Brain microvascular endothelial cell (primary cell): ENCODE measurements at regions not wholly inside any gene's neighbourhood (a gene's known extent, or its start where the extent isn't known, plus 50 kb on each side); places are given as distances from the start of the nearest gene placed in this dataset.
A peak's percentile ranks its signal among the peaks of the same experiment; 100 is the strongest.

Source experiments
- DNase-seq: peaks from one replicate; pipeline ENCODE4 v3.0.0-alpha.2; 2020
- H3K27ac ChIP-seq: fragments of 250-450 bp; sonication (Bioruptor Pico); 2 replicates; pipeline ENCODE4 v1.5.1; 2020; ENCODE audit warnings: mild to moderate bottlenecking, moderate library complexity
- H3K27me3 ChIP-seq: fragments of 250-450 bp; sonication (Bioruptor Pico); replicated peaks from 2 replicates; pipeline ENCODE4 v1.5.1; 2020; ENCODE audit warnings: mild to moderate bottlenecking
- H3K36me3 ChIP-seq: fragments of 250-450 bp; sonication (Bioruptor Pico); replicated peaks from 2 replicates; pipeline ENCODE4 v1.5.1; 2020; ENCODE audit warnings: mild to moderate bottlenecking
- H3K4me3 ChIP-seq: 2 replicates; pipeline ENCODE4 v1.5.1; 2011; ENCODE audit warnings: low read depth, mild to moderate bottlenecking, control low read depth, low read length, moderate library complexity
- CTCF ChIP-seq: IDR thresholded peaks from 2 replicates; pipeline ENCODE4 v1.5.1; 2011; ENCODE audit warnings: low read depth, mild to moderate bottlenecking, moderate library complexity, low read length, control low read depth, inconsistent platforms; ENCODE audit errors: missing control alignments
- in situ Hi-C: cut with HindIII; loops from 2 replicates; pipeline ENCODE4 v1.10.0; 2017; ENCODE audit warnings: low sequenced_read_pairs, low pct_ligation_motif_present

DNA sequence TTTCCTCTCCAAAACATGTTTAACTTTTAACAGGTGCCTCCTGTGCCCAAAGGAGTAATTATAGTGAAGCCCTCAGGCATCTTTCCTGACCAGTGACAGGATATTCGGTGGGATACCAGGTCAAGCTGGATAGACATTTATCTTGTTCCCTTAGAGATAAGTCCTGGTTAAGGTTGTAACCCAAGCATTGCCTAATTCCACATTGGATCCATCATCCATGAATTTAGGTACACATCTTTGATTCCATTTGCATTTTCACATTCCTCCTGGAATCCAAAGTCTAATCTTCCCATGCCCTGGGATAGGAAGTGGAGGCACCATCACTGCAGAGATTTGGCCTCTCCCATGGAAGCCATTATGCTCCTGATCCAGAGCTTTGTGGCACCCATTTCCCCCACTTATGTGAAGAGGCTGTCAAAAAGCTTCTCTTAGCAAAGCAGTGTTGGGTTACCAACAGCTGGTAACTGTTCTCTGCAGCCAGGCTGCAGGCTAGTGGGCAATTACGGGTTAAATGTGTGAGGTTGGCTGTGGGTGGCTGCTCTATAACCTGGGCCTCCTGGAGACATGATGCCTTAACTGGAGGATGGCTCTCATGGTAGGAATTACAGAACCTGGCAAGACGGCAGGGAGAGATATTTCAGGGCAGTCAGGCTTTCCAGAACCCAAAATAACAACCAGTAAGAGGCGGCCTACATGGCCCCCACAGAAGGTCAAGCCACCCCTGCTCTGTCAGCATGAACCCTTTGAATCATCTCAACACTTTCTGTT is 96.9 kb upstream of the VGLL2 start:
- in situ Hi-C loops, result no loop called here
- no peak for DNase-seq
- H3K4me3 ChIP-seq, result no peak overlapping the region
- no peaks in the 10 kb centered on the region for H3K36me3 ChIP-seq
- TF ChIP-seq CTCF, result no peak
- no peak overlapping the region for H3K27ac ChIP-seq
- H3K27me3 ChIP-seq, result no peaks in the 10 kb centered on the region

DNA sequence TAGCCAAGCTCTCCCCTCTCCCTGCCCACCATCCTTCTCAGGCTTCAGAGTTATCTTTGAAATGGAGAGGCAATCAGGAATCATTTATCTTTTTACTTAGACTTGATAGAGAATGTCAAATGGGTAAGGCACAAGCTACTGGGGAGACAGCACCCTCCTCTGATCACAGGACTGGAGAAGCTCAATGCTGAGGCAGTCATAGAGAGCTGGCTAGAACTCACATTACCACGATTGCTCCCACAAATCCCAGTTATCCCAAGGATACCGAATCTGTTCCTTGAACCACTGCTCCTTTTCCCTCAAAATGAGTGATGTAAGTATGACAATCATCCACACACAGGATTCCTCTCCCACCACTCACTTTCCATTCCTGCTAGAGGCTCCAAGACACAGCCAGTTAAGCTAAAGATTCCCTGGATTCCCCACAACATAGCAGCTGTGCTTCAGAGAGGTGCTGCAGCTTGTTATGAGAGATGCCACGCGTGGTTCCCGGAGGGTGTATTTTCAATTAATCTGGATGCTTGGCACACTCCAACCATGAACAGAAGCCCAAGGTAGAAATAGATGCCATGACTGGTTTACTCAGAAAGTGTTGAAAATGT is 96.2 kb upstream of the VGLL2 start:
- Histone ChIP-seq H3K27ac (no peak overlapping the region), H3K27me3 (no peaks in the 10 kb centered on the region), H3K4me3 (no peak overlapping the region), H3K36me3 (no peaks in the 10 kb centered on the region)
- no peak for DNase-seq
- TF ChIP-seq CTCF, result no peak
- in situ Hi-C loops, result no loop called here

DNA sequence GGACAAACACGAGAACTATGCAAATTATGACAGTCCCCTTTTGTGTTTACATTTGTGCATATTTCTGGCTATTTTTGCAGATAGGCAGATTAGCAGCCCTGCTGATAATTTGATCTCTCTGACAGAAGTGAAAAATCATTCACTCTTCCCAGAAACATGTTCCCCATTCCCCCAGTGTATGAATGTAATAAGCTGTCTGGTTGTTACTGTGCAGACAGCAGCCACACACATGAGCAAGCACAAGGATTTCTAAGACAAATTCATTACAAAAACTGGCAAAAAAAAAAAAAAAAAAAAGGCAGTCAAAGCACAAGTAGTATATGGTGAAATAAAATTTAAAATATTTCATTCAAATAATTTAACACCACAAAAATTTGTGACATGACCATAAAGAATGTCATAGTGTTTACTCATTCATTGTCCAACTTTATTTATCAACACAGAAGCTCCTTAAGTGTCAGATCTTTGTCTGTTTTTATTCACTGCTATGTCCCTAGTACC is 95.5 kb upstream of the VGLL2 start:
- DNase-seq, result no peak
- in situ Hi-C loops, result no loop called here
- Histone ChIP-seq H3K4me3 (no peak overlapping the region), H3K27me3 (no peaks in the 10 kb centered on the region), H3K27ac (no peak overlapping the region), H3K36me3 (no peaks in the 10 kb centered on the region)
- no peak for TF ChIP-seq CTCF

GRCh38 chr6:117174835-117175360 is 90.5 kb upstream of the VGLL2 start:
- TF ChIP-seq CTCF, result no peak
- no peak for DNase-seq
- Histone ChIP-seq H3K36me3 (no peaks in the 10 kb centered on the region), H3K27ac (no peak overlapping the region), H3K27me3 (no peaks in the 10 kb centered on the region), H3K4me3 (no peak overlapping the region)
- in situ Hi-C loops, result no loop called here

- H3K36me3 ChIP-seq, result no peaks in the 10 kb centered on the region
- no peak for DNase-seq
- H3K27ac ChIP-seq, result no peak overlapping the region
- no peaks in the 10 kb centered on the region for H3K27me3 ChIP-seq
- H3K4me3 ChIP-seq, result no peak overlapping the region
- TF ChIP-seq CTCF, result peak; percentile 64
- in situ Hi-C loops, result no loop called here
These were observed 76.6 kb upstream of the VGLL2 start for GRCh38 chr6:117188627-117189201.
